ENCODE measurements at regions not wholly inside any gene's neighbourhood (a gene's known extent, or its start where the extent isn't known, plus 50 kb on each side); places are given as distances from the start of the nearest gene placed in this dataset.

GRCh38 chr4:63105839-63106238 is 1303.4 kb downstream of the TECRL start:
- TF ChIP-seq CTCF (IDR thresholded peaks at IDR 0.05) = no peak
- no peak for TF ChIP-seq POLR2AphosphoS5 (IDR thresholded peaks at IDR 0.05)
- no peak for TF ChIP-seq POLR2A (IDR thresholded peaks at IDR 0.05)
